Bronchial epithelial cell (primary cell): ENCODE measurements at regions not wholly inside any gene's neighbourhood (a gene's known extent, or its start where the extent isn't known, plus 50 kb on each side); places are given as distances from the start of the nearest gene placed in this dataset.

ENCODE experiments used
- DNase-seq: peaks from one replicate; pipeline ENCODE4 v3.0.0-alpha.2; 2010; ENCODE audit warnings: low read depth
- FAIRE-seq: peaks from 2 replicates; lab custom pipeline; 2011; peaks lifted over from hg19 to GRCh38; lab: Jason Lieb, UNC
- H3K27me3 ChIP-seq: 2 replicates; pipeline ENCODE4 v1.5.1; 2011; ENCODE audit warnings: low read length; ENCODE audit not compliant: control insufficient read depth, insufficient read depth
- H3K36me3 ChIP-seq: 2 replicates; pipeline ENCODE4 v1.5.1; 2011; ENCODE audit warnings: low read length; ENCODE audit not compliant: control insufficient read depth, insufficient read depth
- H3K4me3 ChIP-seq: 2 replicates; pipeline ENCODE4 v1.5.1; 2011; ENCODE audit warnings: mild to moderate bottlenecking, low read depth, low read length, control low read depth
- CTCF ChIP-seq: IDR thresholded peaks from 2 replicates; pipeline ENCODE4 v1.5.1; 2011; ENCODE audit warnings: mild to moderate bottlenecking, moderate library complexity, low read length, control low read depth, inconsistent platforms; ENCODE audit not compliant: insufficient read depth, severe bottlenecking

- no peak for FAIRE-seq
- TF ChIP-seq CTCF, result no peak
- Histone ChIP-seq H3K27me3 (no peaks in the 10 kb centered on the region), H3K4me3 (no peak overlapping the region), H3K36me3 (no peaks in the 10 kb centered on the region)
- DNase-seq, result no peak
Measured at GRCh38 chr1:83573776-83574175, 425.2 kb downstream of the TTLL7 start.

GRCh38 chr1:83571536-83571935, 427.4 kb downstream of the TTLL7 start:
- FAIRE-seq (no peak), DNase-seq (no peak)
- Histone ChIP-seq H3K36me3 (no peaks in the 10 kb centered on the region), H3K4me3 (no peak overlapping the region), H3K27me3 (no peaks in the 10 kb centered on the region)
- no peak for TF ChIP-seq CTCF

- Histone ChIP-seq H3K36me3 (no peaks in the 10 kb centered on the region), H3K27me3 (no peaks in the 10 kb centered on the region), H3K4me3 (no peak overlapping the region)
- FAIRE-seq (no peak), DNase-seq (no peak)
- no peak for TF ChIP-seq CTCF
Measured at GRCh38 chr1:83561346-83561745, 437.6 kb downstream of the TTLL7 start.

GRCh38 chr1:83559129-83559840, 439.6 kb downstream of the TTLL7 start:
- FAIRE-seq (no peak), DNase-seq (no peak)
- H3K36me3 ChIP-seq, result no peaks in the 10 kb centered on the region
- no peak overlapping the region for H3K4me3 ChIP-seq
- no peaks in the 10 kb centered on the region for H3K27me3 ChIP-seq
- TF ChIP-seq CTCF, result no peak

GRCh38 chr1:83555871-83556270, 443.1 kb downstream of the TTLL7 start:
- no peak for FAIRE-seq
- Histone ChIP-seq H3K4me3 (no peak overlapping the region), H3K27me3 (no peaks in the 10 kb centered on the region), H3K36me3 (no peaks in the 10 kb centered on the region)
- no peak for TF ChIP-seq CTCF
- no peak for DNase-seq

GRCh38 chr1:83554174-83554573, 444.8 kb downstream of the TTLL7 start:
- H3K4me3 ChIP-seq, result no peak overlapping the region
- no peak for TF ChIP-seq CTCF
- no peak for DNase-seq
- no peak for FAIRE-seq
- no peaks in the 10 kb centered on the region for H3K36me3 ChIP-seq
- no peaks in the 10 kb centered on the region for H3K27me3 ChIP-seq
